Natural killer cell (primary cell): ENCODE measurements at regions not wholly inside any gene's neighbourhood (a gene's known extent, or its start where the extent isn't known, plus 50 kb on each side); places are given as distances from the start of the nearest gene placed in this dataset.

Experiments
- ATAC-seq, 3 donors: fragments of 150-1000 bp in 2 of 3; fragments of 200-7000 bp in 1 of 3; cut with Tn5 transposase; 1 replicate in 1 of 3; 2 replicates in 2 of 3; pipeline ENCODE4 v1.10.0; 2021; ENCODE audit warnings: mild to moderate bottlenecking in 2 of 3, moderate library complexity in 2 of 3
- DNase-seq, 2 donors: peaks; one replicate each; pipeline versions ENCODE4 v3.0.0 to v3.0.0-alpha.2; 2013 to 2021; ENCODE audit warnings: mixed read lengths in 1 of 2
- H3K27ac ChIP-seq: one replicate; pipeline ENCODE4 v1.5.1; 2013; ENCODE audit warnings: mild to moderate bottlenecking, low read length
- H3K27me3 ChIP-seq: one replicate; pipeline ENCODE4 v1.6.1; 2013; ENCODE audit warnings: low read length; ENCODE audit not compliant: control insufficient read depth, insufficient read depth
- H3K36me3 ChIP-seq: one replicate; pipeline ENCODE4 v1.6.1; 2013; ENCODE audit warnings: low read length; ENCODE audit not compliant: control insufficient read depth, insufficient read depth
- H3K4me1 ChIP-seq: one replicate; pipeline ENCODE4 v1.6.1; 2013; ENCODE audit warnings: low read length; ENCODE audit not compliant: control insufficient read depth, insufficient read depth
- H3K4me3 ChIP-seq: one replicate; pipeline ENCODE4 v1.5.1; 2013; ENCODE audit warnings: low read length
- H3K9me3 ChIP-seq: one replicate; pipeline ENCODE4 v1.6.1; 2013; ENCODE audit warnings: low read length; ENCODE audit not compliant: control insufficient read depth, insufficient read depth
- H3K27ac Mint-ChIP-seq, 2 donors: one replicate each; pipeline ENCODE4 v1.8.0; 2022; ENCODE audit warnings: mild to moderate bottlenecking in 2 of 2, mixed read lengths in 2 of 2, moderate library complexity in 1 of 2
- H3K27me3 Mint-ChIP-seq, 2 donors: one replicate each; pipeline ENCODE4 v1.8.0; 2022; ENCODE audit warnings: low read depth in 2 of 2, mixed read lengths in 2 of 2
- H3K36me3 Mint-ChIP-seq: one replicate; pipeline ENCODE4 v1.8.0; 2022; ENCODE audit warnings: mixed read lengths
- H3K4me1 Mint-ChIP-seq, 2 donors: one replicate each; pipeline ENCODE4 v1.8.0; 2022; ENCODE audit warnings: mixed read lengths in 2 of 2
- H3K4me3 Mint-ChIP-seq: one replicate; pipeline ENCODE4 v1.8.0; 2022; ENCODE audit warnings: mild to moderate bottlenecking, moderate library complexity, mixed read lengths
- H3K9me3 Mint-ChIP-seq, 2 donors: one replicate each; pipeline ENCODE4 v1.8.0; 2022; ENCODE audit warnings: mixed read lengths in 2 of 2
- WGBS: methylation state at CpG from one replicate; pipeline ENCODE4 v1.1.7; 2013; ENCODE audit warnings: missing lambda C conversion rate; ENCODE audit not compliant: insufficient coverage; 5-methylcytosine and 5-hydroxymethylcytosine counted together
- intact Hi-C: fragments of 100-400 bp; cut with micrococcal nuclease; formaldehyde crosslinking; loops from one replicate; pipeline ENCODE4 v1.14.2; 2022
- TF ChIP-seq, protein P1 (sequence below): fragments of 200-600 bp; IDR thresholded peaks from one replicate; pipeline ENCODE4 v1.8.0; 2022; ENCODE audit warnings: antibody characterized with exemption

DNA sequence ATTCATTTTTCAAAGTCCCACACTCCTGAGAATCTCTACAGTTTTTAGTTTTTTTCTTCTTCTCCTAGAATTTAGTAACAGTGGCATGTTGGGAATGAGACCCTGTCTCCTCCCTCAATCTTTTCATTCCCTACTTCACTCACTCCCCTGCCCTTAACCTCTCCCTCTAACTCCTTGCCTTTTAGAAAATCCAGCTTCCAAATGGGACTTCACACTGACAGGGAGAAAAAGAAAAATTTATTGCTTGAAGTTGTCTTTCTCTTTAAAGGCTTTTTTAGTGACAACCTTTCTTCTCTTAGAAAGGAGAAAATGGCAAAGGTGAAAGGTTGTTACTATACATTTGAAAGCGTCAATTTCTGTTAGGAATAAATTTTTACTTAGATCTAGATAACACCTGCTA, 359.2 kb downstream of the CDH7 start:
- H3K4me1 ChIP-seq: no peaks in the 10 kb centered on the region
- H3K36me3 ChIP-seq: no peaks in the 10 kb centered on the region
- Mint-ChIP-seq H3K27me3 (no peaks in the 10 kb centered on the region), H3K4me3 (no peak overlapping the region), H3K4me1 (no peaks in the 10 kb centered on the region), H3K36me3 (no peaks in the 10 kb centered on the region), H3K9me3 (peaks cover 10 to 17% of the 10 kb centered on the region in 2 donors), H3K27ac (no peak overlapping the region)
- DNase-seq (no peak), ATAC-seq (no peak)
- no peak overlapping the region for H3K4me3 ChIP-seq
- no peak overlapping the region for H3K27ac ChIP-seq
- no peaks in the 10 kb centered on the region for H3K27me3 ChIP-seq
- intact Hi-C loops: no loop called here
- TF ChIP-seq, protein P1, sequence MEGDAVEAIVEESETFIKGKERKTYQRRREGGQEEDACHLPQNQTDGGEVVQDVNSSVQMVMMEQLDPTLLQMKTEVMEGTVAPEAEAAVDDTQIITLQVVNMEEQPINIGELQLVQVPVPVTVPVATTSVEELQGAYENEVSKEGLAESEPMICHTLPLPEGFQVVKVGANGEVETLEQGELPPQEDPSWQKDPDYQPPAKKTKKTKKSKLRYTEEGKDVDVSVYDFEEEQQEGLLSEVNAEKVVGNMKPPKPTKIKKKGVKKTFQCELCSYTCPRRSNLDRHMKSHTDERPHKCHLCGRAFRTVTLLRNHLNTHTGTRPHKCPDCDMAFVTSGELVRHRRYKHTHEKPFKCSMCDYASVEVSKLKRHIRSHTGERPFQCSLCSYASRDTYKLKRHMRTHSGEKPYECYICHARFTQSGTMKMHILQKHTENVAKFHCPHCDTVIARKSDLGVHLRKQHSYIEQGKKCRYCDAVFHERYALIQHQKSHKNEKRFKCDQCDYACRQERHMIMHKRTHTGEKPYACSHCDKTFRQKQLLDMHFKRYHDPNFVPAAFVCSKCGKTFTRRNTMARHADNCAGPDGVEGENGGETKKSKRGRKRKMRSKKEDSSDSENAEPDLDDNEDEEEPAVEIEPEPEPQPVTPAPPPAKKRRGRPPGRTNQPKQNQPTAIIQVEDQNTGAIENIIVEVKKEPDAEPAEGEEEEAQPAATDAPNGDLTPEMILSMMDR: no peak
- no peaks in the 10 kb centered on the region for H3K9me3 ChIP-seq
- no CpG with 5 or more reads among the region's 1 CpG for WGBS

GRCh38 chr18:66107546-66107945, 356.7 kb downstream of the CDH7 start:
- WGBS: 76% methylated on average over 1 of the region's 3 CpGs
- Mint-ChIP-seq H3K4me1 (no peaks in the 10 kb centered on the region), H3K4me3 (no peak overlapping the region), H3K27ac (no peak overlapping the region), H3K9me3 (peaks cover 8 to 15% of the 10 kb centered on the region in 2 donors), H3K27me3 (no peaks in the 10 kb centered on the region), H3K36me3 (no peaks in the 10 kb centered on the region)
- H3K9me3 ChIP-seq: no peaks in the 10 kb centered on the region
- intact Hi-C loops: no loop called here
- TF ChIP-seq, protein P1: no peak
- DNase-seq (no peak), ATAC-seq (no peak)
- no peaks in the 10 kb centered on the region for H3K36me3 ChIP-seq
- H3K4me1 ChIP-seq: no peaks in the 10 kb centered on the region
- no peak overlapping the region for H3K27ac ChIP-seq
- H3K4me3 ChIP-seq: no peak overlapping the region
- no peaks in the 10 kb centered on the region for H3K27me3 ChIP-seq

- no peaks in the 10 kb centered on the region for H3K36me3 Mint-ChIP-seq
- H3K27me3 Mint-ChIP-seq: no peaks in the 10 kb centered on the region
- no peak overlapping the region for H3K4me3 Mint-ChIP-seq
These were observed 354.2 kb downstream of the CDH7 start for GRCh38 chr18:66105016-66105415.

GRCh38 chr18:66103550-66103949, 352.7 kb downstream of the CDH7 start:
- H3K4me3 ChIP-seq: no peak overlapping the region

More at GRCh38 chr18:66105016-66105415, 354.2 kb downstream of the CDH7 start:
- DNase-seq (no peak), ATAC-seq (no peak)
- no peak overlapping the region for H3K4me3 ChIP-seq
- intact Hi-C loops: no loop called here
- no peaks in the 10 kb centered on the region for H3K4me1 ChIP-seq
- H3K9me3 ChIP-seq: no peaks in the 10 kb centered on the region
- H3K27me3 ChIP-seq: no peaks in the 10 kb centered on the region
- Mint-ChIP-seq H3K27ac (no peak overlapping the region), H3K4me1 (no peaks in the 10 kb centered on the region), H3K9me3 (peaks cover 2 to 9% of the 10 kb centered on the region in 2 donors)
- H3K36me3 ChIP-seq: no peaks in the 10 kb centered on the region
- WGBS: 57% methylated on average over 2 of the region's 4 CpGs
- TF ChIP-seq, protein P1: no peak
- H3K27ac ChIP-seq: no peak overlapping the region

More at GRCh38 chr18:66103550-66103949, 352.7 kb downstream of the CDH7 start:
- no peaks in the 10 kb centered on the region for H3K36me3 ChIP-seq
- Mint-ChIP-seq H3K36me3 (no peaks in the 10 kb centered on the region), H3K27me3 (no peaks in the 10 kb centered on the region), H3K27ac (no peak overlapping the region), H3K4me3 (no peak overlapping the region), H3K4me1 (no peaks in the 10 kb centered on the region), H3K9me3 (peaks cover 4 to 11% of the 10 kb centered on the region in 2 donors)
- no peaks in the 10 kb centered on the region for H3K27me3 ChIP-seq
- H3K27ac ChIP-seq: no peak overlapping the region
- TF ChIP-seq, protein P1: no peak
- intact Hi-C loops: no loop called here
- DNase-seq (no peak), ATAC-seq (no peak)
- H3K9me3 ChIP-seq: no peaks in the 10 kb centered on the region
- no peaks in the 10 kb centered on the region for H3K4me1 ChIP-seq
- no CpG with 5 or more reads among the region's 2 CpGs for WGBS
